HL-60 (cell line): ENCODE measurements at regions not wholly inside any gene's neighbourhood (a gene's known extent, or its start where the extent isn't known, plus 50 kb on each side); places are given as distances from the start of the nearest gene placed in this dataset.

Source experiments
- DNase-seq, 2 experiments: peaks; one replicate each; pipeline ENCODE4 v3.0.0-alpha.2; 2010 to 2020; ENCODE audit warnings: low read depth in 1 of 2, low spot score in 1 of 2
- H3K27ac ChIP-seq: fragments of 250-450 bp; sonication (Bioruptor Pico); replicated peaks from 2 replicates; pipeline ENCODE4 v1.5.1; 2020; ENCODE audit warnings: mild to moderate bottlenecking, moderate library complexity
- H3K27me3 ChIP-seq: fragments of 250-450 bp; sonication (Bioruptor Pico); 2 replicates; pipeline ENCODE4 v1.5.1; 2021; ENCODE audit warnings: mild to moderate bottlenecking, moderate library complexity; ENCODE audit not compliant: insufficient read depth, poor library complexity, severe bottlenecking
- H3K4me3 ChIP-seq: replicated peaks from 2 replicates; pipeline ENCODE4 v1.5.1; 2011; ENCODE audit warnings: mild to moderate bottlenecking, control low read depth, low read length; ENCODE audit not compliant: insufficient read depth
- GABPA ChIP-seq: IDR thresholded peaks from 2 replicates; pipeline ENCODE4 v1.6.1; 2012; ENCODE audit warnings: low read depth
- POLR2AphosphoS5 ChIP-seq: IDR thresholded peaks from 2 replicates; pipeline ENCODE4 v1.6.1; 2012; ENCODE audit warnings: low read depth
- SPI1 ChIP-seq: IDR thresholded peaks from 2 replicates; pipeline ENCODE4 v1.6.1; 2012; ENCODE audit warnings: low read depth, mild to moderate bottlenecking, borderline replicate concordance
- TF ChIP-seq, protein P1 (sequence below): IDR thresholded peaks from one replicate; pipeline ENCODE4 v1.5.1; 2011; ENCODE audit warnings: low read length, control low read depth, inconsistent platforms; ENCODE audit not compliant: insufficient read depth
- TF ChIP-seq, protein P2 (sequence below): IDR thresholded peaks from 2 replicates; pipeline ENCODE4 v1.6.1; 2012; ENCODE audit warnings: low read depth; ENCODE audit not compliant: insufficient replicate concordance

GRCh38 chr10:37473906-37474305 lies 348.5 kb downstream of the ANKRD30A start:
- no peak overlapping the region for H3K4me3 ChIP-seq
- H3K27ac ChIP-seq = no peak overlapping the region
- no peak for DNase-seq
- no peak for TF ChIP-seq POLR2AphosphoS5
- no peak for TF ChIP-seq GABPA
- TF ChIP-seq, protein P1, sequence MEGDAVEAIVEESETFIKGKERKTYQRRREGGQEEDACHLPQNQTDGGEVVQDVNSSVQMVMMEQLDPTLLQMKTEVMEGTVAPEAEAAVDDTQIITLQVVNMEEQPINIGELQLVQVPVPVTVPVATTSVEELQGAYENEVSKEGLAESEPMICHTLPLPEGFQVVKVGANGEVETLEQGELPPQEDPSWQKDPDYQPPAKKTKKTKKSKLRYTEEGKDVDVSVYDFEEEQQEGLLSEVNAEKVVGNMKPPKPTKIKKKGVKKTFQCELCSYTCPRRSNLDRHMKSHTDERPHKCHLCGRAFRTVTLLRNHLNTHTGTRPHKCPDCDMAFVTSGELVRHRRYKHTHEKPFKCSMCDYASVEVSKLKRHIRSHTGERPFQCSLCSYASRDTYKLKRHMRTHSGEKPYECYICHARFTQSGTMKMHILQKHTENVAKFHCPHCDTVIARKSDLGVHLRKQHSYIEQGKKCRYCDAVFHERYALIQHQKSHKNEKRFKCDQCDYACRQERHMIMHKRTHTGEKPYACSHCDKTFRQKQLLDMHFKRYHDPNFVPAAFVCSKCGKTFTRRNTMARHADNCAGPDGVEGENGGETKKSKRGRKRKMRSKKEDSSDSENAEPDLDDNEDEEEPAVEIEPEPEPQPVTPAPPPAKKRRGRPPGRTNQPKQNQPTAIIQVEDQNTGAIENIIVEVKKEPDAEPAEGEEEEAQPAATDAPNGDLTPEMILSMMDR = no peak
- no peak for TF ChIP-seq SPI1
- TF ChIP-seq, protein P2, sequence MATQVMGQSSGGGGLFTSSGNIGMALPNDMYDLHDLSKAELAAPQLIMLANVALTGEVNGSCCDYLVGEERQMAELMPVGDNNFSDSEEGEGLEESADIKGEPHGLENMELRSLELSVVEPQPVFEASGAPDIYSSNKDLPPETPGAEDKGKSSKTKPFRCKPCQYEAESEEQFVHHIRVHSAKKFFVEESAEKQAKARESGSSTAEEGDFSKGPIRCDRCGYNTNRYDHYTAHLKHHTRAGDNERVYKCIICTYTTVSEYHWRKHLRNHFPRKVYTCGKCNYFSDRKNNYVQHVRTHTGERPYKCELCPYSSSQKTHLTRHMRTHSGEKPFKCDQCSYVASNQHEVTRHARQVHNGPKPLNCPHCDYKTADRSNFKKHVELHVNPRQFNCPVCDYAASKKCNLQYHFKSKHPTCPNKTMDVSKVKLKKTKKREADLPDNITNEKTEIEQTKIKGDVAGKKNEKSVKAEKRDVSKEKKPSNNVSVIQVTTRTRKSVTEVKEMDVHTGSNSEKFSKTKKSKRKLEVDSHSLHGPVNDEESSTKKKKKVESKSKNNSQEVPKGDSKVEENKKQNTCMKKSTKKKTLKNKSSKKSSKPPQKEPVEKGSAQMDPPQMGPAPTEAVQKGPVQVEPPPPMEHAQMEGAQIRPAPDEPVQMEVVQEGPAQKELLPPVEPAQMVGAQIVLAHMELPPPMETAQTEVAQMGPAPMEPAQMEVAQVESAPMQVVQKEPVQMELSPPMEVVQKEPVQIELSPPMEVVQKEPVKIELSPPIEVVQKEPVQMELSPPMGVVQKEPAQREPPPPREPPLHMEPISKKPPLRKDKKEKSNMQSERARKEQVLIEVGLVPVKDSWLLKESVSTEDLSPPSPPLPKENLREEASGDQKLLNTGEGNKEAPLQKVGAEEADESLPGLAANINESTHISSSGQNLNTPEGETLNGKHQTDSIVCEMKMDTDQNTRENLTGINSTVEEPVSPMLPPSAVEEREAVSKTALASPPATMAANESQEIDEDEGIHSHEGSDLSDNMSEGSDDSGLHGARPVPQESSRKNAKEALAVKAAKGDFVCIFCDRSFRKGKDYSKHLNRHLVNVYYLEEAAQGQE = no peak
- no peaks in the 10 kb centered on the region for H3K27me3 ChIP-seq

GRCh38 chr10:37467246-37467645 lies 341.8 kb downstream of the ANKRD30A start:
- H3K27ac ChIP-seq = no peak overlapping the region
- no peak overlapping the region for H3K4me3 ChIP-seq
- no peak for TF ChIP-seq GABPA
- no peak for TF ChIP-seq POLR2AphosphoS5
- TF ChIP-seq, protein P2 = no peak
- H3K27me3 ChIP-seq = no peaks in the 10 kb centered on the region
- DNase-seq = no peak

DNA sequence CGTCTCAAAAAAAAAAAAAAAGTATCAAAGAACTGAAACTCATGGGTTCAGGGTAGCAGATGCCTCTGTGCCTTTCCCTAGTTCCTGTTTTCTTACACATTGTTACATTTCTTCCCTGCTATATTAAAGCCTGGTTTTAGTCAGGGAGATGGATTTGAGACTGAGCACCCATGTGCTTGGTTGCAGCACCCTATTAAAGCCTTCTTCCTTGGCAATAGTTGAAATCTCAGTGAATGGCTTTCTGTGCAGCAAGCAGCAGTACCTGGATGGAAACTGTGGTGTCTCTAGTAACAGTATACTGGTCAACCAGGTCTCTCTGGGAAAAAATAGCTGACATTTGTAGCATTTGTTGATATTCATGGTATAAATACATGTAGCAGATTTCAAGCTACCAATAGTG lies 331.1 kb downstream of the ANKRD30A start:
- no peak for TF ChIP-seq POLR2AphosphoS5
- TF ChIP-seq, protein P2 = no peak
- TF ChIP-seq, protein P1 = no peak
- no peak for TF ChIP-seq SPI1
- no peak for TF ChIP-seq GABPA
- no peak for DNase-seq
- no peak overlapping the region for H3K27ac ChIP-seq

DNA sequence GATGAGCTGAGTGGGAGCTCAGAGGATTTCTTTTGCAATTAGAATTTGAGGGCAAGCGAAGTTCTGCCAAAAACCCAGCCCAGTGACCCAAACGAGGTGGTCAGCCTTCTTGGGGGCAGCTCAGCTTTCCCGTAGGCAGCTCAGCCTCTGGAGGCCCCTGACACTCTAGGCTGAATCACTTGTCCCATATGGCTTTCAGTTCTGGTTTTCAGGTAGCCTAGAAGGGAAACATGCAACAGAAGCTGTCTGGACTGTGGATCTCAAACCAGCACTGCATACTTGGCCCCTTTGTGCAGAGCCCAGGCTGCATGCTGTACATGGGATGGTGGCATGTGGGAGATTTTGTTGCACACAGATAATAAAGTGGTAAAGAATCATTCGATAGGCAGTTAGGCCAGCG lies 322.8 kb downstream of the ANKRD30A start:
- TF ChIP-seq POLR2AphosphoS5 = no peak
- Histone ChIP-seq H3K27me3 (no peaks in the 10 kb centered on the region), H3K4me3 (no peak overlapping the region), H3K27ac (no peak overlapping the region)
- no peak for DNase-seq

More for the DNA sequence above, 331.1 kb downstream of the ANKRD30A start:
- Histone ChIP-seq H3K4me3 (no peak overlapping the region), H3K27me3 (no peaks in the 10 kb centered on the region)
